NCI-H1092 treated with DMSO at 0.1 percent for 48 hours (cell line): ENCODE measurements at regions not wholly inside any gene's neighbourhood (a gene's known extent, or its start where the extent isn't known, plus 50 kb on each side); places are given as distances from the start of the nearest gene placed in this dataset.
"Not testable (repeated sequence)": the region's sequence is repeated elsewhere in the genome, so short reads cannot be mapped to it uniquely, and the experiment has no call there.

Source experiments
- DNase-seq: peaks from one replicate; lab custom pipeline; 2025; lab: John Stamatoyannopoulos, UW

DNA sequence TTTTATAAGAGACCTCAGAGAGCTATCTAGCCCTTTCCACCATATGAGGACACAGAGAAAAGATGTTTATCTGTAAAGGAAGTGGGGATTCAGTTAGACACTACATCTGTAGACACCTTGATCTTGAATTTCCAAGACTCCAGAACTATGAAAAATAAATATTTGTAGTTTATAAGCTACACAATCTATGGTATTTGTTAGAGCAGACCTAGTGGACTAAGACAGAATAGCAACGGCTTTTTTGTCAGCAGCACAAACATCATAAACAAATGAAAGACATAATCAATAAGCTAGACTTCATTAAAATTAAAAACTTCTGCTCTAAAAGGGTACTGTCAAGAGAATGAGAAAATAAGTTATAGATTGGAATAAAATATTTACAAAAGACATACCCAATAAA lies 810.1 kb downstream of the FSCB start:
- no peak for DNase-seq

- no peak for DNase-seq
These were observed 814.4 kb downstream of the FSCB start for GRCh38 chr14:43692706-43693105.

DNA sequence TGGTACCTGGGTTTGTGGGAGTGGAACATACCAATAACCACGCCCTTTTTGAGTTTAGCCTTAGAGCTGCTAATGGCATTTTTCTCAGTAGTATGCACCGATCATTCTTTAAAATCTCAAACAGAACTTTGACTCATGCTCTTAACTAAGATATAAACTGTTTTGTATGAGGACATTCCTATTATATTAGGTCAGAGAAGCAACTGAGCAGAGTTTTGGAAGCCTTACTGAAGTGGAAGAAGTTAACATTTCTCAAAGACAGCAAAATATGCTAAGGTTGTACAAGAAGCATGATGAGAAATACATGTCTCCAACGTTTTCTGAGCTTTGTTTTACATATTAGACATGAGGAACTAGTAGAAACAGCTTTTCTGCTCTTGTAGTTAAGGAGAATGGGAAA lies 819.2 kb downstream of the FSCB start:
- no peak for DNase-seq

DNA sequence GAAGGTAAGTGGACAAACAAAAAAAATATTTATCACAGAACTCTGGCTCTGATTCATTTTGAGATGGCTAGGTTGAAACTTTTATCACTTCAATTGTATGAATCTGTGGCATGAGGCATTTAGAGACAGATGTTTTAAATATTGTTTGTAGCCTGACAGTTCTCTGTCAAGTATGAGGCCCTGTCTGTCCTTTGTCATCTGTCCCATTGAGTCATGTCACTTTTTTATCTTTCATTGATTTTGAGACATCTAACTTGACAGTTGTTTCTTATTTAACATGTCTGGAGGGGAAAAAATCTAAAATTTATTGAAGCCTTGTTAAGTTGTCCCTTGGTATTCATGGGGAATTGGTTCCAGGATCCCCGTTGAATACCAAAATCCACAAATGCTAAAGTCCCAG lies 829.5 kb downstream of the FSCB start:
- no peak for DNase-seq

DNA sequence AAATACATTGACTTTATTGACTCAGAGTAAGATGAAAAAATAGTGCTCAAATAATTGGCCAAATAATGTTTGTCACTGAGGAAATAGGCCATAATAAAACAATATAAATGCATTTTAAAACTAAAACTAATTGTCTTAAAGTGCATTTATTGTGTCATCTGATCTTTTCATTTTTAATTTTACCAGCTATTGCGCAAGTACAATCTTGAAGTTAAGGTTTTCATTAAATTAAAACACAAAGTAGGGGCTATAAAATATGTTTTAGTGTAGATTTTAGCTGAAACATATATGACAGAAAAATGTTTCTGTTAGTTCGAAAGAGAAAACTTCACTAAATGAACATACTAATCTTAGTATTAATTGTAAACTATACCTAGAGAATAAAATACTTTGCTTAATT lies 832.8 kb downstream of the FSCB start:
- DNase-seq, result no peak

DNA sequence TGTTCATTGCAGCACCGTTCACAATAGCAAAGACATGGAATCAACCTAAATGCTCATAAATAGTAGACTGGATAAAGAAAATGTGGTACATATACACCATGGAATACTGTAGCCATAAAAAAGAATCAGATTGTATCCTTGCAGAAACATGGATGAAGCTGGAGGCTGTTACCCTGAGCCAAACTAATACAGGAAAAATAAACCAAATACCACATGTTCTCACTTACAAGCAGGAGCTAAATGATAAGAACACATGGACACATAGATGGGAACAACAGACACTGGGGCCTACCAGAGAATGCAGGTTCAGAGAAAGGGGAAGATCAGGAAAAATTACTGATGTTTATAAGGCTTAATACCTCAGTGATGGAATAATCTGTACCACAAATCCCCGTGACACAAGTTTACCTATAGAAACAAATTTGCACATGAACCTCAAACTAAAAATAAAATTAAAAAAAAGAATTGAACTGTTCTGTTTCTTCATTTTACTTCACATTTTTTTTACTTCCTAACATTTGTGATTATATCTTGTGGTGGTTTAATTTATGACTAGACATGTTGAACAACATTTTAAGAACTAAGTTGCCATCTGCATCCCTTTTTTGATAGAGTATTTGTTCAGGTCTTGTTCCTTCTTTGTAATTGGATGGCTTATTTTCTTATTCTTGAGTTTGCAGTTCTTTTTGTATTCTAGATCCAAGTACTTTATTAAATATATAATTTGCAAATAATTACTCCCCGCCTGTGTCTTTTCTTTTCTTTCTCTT lies 835.2 kb downstream of the FSCB start:
- DNase-seq, result no peak

DNA sequence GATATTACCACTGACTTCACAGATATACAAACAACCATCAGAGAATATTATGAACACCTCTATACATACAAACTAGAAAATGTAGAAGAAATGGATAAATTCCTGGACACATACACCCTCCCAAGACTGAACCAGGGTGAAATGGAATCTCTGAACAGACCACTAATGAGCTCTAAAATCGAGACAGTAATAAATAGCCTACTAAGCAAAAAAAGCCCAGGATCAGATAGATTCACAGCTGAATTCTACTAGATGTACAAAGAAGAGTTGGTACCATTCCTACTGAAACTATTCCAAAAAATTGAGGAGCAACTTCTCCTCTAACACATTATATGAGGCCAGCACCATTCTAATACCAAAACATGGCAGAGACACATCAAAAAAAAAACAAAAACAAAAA lies 837.7 kb downstream of the FSCB start:
- no peak for DNase-seq

GRCh38 chr14:43665570-43666267 lies 841.4 kb downstream of the FSCB start:
- DNase-seq, result no peak

DNA sequence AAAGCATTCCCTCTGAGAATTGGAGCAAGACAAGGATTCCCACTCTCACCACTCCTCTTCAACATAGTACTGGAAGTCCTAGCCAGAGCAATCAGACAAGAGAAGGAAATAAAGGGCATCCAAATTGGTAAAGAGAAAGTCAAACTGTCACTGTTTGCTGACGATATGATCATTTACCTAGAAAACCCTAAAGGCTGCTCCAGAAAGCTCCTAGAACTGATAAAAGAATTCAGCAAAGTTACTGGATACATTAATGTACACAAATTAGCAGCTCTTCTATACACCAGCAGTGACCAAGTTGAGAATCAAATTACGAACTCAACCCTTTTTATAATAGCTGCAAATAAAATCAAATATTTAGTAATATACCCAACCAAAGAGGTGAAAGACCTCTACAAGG lies 851.9 kb downstream of the FSCB start:
- DNase-seq, result not testable (repeated sequence)

GRCh38 chr14:43651896-43652295 lies 855.2 kb downstream of the FSCB start:
- no peak for DNase-seq

DNA sequence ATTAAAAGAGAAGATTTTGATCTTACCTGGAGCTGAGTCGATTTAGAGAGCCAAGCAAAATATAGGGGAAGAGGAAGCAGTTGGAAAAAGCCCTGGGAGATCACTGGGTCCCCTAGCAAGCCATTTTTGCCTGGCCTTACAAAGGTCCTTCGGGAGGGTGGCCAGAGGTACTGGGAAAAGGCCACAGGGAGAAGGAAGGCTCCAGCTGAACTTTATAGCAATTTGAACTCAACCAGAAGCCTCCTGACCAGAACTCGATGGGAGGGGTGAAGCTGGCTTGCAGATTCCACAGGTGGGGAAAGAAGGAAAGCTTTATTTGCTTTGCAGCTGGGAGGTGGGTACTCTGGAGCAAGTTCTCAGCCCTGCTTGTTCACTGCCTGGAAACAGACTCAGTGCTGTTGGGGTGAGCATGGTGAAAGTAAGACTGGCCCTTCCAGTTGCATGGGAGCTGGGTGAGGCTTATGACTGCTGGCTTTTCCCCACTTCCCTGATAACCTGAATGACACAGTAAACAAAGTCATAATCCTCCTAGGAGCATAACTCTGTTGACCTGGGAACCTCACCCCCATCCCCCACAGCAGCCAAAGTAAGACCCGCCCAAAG lies 855.8 kb downstream of the FSCB start:
- no peak for DNase-seq

DNA sequence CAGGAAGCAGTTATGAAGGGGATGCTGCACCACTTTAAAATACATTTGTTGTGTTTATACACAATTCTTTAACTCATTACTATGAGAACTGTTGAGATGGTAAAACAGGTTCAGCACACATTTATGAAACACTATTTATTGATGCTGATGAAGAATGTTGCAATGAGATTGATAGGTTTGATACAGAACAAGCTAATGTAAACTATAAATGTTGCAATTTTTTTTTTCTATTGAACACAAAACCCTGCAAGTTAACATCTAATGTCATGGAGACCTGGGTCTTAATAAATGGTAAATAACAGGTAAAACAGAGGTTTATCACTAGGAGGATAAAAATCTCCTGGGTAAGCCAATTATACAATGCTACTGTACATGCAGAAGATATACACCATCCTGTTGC lies 857.6 kb downstream of the FSCB start:
- no peak for DNase-seq

DNA sequence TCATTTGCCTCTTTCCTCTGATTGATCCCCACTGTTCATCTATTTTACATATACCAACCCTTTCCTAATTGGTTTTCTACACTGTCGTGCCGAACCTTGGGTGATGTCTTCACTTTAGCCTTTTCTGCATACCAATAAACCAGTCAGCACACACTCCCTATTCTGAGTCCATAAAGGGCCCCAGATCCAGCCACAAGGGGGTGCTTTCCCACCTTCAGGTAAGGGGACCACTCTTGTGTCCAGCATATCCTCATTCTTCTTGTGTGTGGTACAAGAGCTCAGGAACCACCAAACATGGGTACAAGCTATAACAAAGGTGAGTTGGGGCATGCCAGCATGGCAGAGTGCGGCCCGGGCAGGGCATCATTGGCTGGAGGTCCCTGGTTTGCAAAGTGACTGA lies 859.8 kb downstream of the FSCB start:
- DNase-seq, result no peak

DNA sequence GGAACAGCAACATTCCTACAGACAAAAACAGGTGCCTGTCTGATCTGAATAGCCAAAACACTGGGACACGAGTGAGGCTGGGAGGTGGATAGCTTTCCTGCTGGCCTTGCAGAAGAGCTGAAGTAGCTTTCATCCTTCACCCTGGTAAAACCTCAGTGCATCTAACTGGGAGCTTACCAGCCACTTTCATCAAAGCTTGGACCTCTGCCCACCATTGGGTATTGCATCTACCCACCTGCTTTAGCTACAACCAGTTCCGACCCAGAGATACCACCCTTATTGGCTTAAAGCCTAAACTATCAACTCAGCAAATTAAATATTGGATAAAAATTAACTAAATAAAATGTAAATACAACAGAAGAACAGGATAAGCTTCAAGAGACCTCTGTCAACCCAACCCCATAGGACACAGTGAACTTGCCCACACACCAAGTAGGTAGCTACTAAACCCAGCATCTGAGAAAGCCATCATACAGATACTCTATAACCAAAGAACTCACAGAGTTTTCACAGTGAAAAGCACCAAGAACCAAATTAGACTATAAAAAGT lies 866.3 kb downstream of the FSCB start:
- no peak for DNase-seq

DNA sequence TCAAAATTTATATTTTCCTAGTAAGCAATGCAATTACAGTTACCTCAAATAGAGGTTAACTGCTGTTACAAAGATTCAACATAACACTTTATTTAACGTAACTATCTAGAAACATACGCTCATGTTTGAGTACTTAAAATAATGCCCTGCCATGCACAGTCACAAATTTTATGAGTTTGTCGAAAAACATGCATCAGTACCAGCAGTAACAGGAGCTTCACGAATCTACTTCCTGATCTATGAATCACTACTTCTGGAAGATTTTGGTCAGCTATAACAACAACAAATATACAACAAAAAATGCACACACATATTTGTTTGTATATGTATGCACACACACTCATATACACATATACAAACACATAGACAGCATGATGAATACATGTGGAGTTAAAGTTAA lies 881.8 kb downstream of the FSCB start:
- no peak for DNase-seq

DNA sequence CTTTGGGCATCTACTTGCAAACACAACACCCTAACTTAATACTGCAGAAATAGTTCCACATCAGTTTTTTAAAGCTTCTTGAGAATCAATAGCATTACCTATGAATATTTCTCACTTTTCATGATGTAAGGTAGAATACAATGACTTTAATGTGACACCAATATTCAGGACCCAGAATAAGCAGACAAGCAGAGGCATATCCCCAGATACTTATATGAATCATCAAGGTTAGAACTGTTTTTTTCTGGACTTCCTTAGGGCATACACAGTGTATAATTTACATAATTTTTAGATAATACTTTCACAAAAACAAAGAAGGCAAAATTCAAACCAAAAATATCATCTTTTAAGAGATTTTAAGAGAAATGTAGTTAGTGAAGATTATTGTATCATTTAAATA lies 885.8 kb downstream of the FSCB start:
- DNase-seq, result no peak

DNA sequence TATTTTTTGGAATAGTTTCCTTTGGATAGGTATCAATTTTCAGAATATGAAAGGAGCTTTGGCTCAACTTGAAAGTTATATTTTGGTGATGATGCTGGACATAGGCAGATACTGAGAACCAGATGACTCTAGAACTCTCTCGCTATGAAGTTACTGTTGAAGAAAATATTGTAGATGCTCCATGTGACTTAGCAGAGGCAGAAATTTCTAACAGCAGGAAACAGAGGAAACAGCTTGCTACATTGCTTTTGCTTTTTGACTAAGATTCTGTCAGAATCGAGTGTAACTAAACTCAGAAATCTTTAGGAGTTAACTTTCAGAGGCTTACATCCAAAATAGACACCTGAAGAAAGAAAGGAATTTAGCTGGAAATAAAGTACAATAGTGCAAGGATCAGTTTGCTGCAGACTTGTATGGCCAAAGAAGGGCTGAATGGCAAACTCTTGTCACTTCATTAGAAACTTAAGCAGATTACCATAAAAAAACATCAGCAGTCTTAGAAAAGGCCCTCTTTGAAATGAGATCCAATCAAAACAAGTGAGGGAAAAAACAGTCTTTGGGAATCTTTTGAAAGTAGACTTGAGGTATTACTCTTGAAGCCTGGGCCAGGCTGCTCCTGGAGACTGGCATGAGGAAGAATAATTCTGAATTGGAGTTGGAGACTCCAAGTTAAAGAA lies 911.8 kb downstream of the FSCB start:
- DNase-seq, result no peak

- DNase-seq, result no peak
These were observed 915.3 kb downstream of the FSCB start for GRCh38 chr14:43591776-43592175.

DNA sequence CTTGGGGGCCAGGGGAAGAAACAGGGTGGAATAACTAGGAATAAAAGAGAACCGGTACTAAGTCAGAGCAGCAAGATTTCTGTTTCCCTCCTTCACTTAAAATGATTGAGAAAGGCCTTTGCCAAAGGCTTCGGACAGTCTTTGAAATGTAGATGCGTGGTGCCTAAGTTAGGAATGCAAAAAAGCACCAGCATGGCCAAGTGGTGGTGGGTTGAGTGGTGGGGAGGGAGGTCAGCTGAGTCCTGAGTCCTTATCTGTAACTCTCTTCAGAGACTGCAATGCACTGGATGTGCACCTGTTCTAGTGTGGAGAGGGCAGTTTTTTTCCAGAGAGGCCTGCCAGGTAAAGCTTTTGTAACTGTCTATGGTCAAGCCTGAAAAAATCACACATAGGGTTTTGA lies 919.9 kb downstream of the FSCB start:
- DNase-seq, result no peak

DNA sequence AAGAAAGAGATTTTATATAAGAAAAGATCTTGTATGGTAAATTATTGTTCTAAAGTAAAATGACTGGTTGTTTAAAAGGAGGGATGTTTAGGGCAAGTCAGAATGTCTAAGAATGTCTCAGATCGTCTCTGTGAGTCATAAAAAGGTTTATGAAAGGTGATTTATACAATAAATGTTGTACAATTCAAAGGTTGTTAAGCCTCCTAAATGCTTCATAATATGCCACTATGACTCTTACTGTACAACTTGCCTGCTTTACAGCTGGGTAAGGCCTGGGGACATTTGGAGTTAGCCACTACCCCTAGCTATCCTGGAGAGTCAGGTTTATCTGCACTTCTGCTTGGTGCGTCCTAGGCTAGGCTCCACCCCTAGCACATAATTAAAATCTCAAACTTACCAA lies 927.4 kb downstream of the FSCB start:
- no peak for DNase-seq

DNA sequence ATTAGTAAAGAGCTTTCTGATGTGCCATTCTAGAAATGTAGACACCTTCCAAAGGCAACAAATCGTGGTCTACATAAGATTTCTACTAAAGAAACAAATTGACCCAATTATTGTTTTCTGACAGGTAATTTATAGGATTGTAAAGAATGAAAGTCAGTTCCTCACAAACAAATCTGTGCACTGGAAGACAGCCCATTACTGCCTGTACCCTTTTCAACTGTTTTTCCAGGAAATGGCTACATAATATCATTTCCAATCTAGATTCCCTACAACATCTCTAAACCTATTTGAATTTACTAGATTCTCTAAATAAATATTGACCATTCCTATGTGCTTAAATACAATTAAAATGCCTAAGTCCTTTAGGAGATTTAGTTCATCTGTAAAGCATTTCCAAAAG lies 939.1 kb downstream of the FSCB start:
- DNase-seq, result no peak

- DNase-seq, result no peak
These were observed 958.7 kb downstream of the FSCB start for GRCh38 chr14:43548368-43548767.

DNA sequence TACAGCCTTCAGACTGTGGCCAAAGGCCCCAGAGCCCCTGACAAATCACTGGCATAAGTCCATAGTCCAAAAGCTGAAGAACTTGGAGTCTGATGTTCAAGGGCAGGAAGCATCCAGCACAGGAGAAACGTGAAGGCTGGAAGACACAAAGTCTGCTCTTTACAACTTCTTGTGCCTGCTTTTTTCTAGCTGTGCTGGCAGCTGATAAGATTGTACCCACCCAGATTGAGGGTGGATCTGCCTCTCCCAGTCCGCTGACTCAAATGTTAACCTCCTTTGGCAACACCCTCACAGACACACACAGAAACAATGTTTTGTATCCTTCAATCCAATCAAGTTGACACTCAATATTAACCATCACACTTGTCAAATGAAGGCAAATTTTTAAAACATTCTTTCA lies 959.5 kb downstream of the FSCB start:
- DNase-seq, result not testable (repeated sequence)
